ENCODE measurements at regions not wholly inside any gene's neighbourhood (a gene's known extent, or its start where the extent isn't known, plus 50 kb on each side); places are given as distances from the start of the nearest gene placed in this dataset. TPM values are rescaled to one million over a fixed set of nuclear protein-coding genes. Genes with fewer than 3 reads are reported as not detected.
"Not testable (repeated sequence)": the region's sequence is repeated elsewhere in the genome, so short reads cannot be mapped to it uniquely, and the experiment has no call there.

DNA sequence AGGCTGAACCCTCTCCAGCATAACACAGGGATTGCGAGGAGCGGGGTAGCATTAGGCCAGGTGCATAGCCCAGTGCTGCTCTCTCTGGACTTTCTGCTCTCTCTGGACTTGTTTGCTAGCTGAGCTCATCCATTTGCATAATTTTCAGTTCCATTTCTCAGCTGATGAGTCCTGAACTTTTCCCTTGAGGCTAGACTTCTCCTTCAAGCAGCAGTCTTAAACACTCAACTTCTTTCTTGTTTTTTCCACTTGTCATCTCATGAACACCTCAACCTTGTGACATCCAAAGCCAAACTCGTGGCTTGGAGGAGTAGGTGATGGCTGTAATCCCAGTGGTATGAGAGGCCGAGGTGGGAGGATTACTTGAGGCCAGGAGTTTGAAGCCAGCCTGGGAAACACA, 62.4 kb upstream of the EEF2KMT start:
- DNase-seq; H3K27me3 Mint-ChIP-seq (ENCODE audit: unreplicated experiment); H3K36me3 Mint-ChIP-seq (ENCODE audit: unreplicated experiment); H3K9me3 Mint-ChIP-seq (ENCODE audit: unreplicated experiment); H3K4me3 Mint-ChIP-seq (ENCODE audit: unreplicated experiment); H3K27ac Mint-ChIP-seq (ENCODE audit: unreplicated experiment); H3K4me1 Mint-ChIP-seq (ENCODE audit: low read depth, unreplicated experiment): not testable (repeated sequence)

DNA sequence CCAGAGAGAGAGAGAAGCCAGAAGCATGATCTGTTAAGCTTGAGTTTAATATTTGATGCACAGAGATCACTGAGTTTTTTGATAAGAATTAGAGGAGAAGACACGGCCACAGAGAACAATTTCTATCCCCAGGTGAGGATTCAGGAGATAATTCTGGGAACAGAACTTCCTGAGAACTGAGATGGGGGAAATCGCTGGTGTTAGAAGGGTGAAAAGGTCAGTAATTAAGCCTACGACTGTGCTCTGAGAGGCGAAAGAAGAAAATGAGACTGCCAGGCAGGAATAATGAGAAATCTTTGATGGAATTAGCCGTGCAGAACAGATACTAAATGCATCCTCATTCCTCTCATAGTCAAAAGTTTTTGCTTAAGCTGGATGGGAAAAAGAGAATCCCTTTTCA, 61.9 kb upstream of the EEF2KMT start:
- H3K27ac Mint-ChIP-seq (ENCODE audit: unreplicated experiment): not testable (repeated sequence)

DNA sequence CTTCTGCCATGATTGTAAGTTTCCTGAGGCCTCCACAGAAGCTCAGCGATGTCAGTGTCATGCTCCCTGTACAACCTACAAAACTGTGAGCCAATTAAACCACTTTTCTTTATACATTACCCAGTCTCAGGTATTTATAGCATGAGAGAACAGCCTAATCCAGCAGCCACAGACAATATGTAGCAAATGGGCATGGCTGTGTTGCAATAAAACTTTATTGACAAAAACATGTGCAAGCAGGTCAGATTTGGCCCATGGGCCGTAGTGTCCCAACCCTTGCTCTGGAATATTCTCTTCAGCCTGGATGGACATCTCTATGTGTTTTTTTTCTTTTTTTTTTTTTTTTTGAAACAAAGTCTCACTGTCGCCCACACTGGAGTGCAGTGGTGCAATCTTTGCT, 60.9 kb upstream of the EEF2KMT start:
- H3K9me3 Mint-ChIP-seq (ENCODE audit: unreplicated experiment): peaks cover 9% of the 10 kb centered on the region
- H3K4me3 Mint-ChIP-seq (ENCODE audit: unreplicated experiment): no peak overlapping the region
- no peaks in the 10 kb centered on the region for H3K36me3 Mint-ChIP-seq (ENCODE audit: unreplicated experiment)
- H3K4me1 Mint-ChIP-seq (ENCODE audit: low read depth, unreplicated experiment): no peaks in the 10 kb centered on the region
- DNase-seq: no peak
- H3K27me3 Mint-ChIP-seq (ENCODE audit: unreplicated experiment): peaks cover 5% of the 10 kb centered on the region
- no peak overlapping the region for H3K27ac Mint-ChIP-seq (ENCODE audit: unreplicated experiment)
- TF ChIP-seq, protein P1, sequence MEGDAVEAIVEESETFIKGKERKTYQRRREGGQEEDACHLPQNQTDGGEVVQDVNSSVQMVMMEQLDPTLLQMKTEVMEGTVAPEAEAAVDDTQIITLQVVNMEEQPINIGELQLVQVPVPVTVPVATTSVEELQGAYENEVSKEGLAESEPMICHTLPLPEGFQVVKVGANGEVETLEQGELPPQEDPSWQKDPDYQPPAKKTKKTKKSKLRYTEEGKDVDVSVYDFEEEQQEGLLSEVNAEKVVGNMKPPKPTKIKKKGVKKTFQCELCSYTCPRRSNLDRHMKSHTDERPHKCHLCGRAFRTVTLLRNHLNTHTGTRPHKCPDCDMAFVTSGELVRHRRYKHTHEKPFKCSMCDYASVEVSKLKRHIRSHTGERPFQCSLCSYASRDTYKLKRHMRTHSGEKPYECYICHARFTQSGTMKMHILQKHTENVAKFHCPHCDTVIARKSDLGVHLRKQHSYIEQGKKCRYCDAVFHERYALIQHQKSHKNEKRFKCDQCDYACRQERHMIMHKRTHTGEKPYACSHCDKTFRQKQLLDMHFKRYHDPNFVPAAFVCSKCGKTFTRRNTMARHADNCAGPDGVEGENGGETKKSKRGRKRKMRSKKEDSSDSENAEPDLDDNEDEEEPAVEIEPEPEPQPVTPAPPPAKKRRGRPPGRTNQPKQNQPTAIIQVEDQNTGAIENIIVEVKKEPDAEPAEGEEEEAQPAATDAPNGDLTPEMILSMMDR (IDR thresholded peaks at IDR 0.05; ENCODE audit: partially characterized antibody, unreplicated experiment): no peak

More for the DNA sequence above, 61.9 kb upstream of the EEF2KMT start:
- H3K36me3 Mint-ChIP-seq (ENCODE audit: unreplicated experiment); H3K4me3 Mint-ChIP-seq (ENCODE audit: unreplicated experiment); H3K4me1 Mint-ChIP-seq (ENCODE audit: low read depth, unreplicated experiment); DNase-seq; H3K27me3 Mint-ChIP-seq (ENCODE audit: unreplicated experiment); H3K9me3 Mint-ChIP-seq (ENCODE audit: unreplicated experiment): not testable (repeated sequence)

DNA sequence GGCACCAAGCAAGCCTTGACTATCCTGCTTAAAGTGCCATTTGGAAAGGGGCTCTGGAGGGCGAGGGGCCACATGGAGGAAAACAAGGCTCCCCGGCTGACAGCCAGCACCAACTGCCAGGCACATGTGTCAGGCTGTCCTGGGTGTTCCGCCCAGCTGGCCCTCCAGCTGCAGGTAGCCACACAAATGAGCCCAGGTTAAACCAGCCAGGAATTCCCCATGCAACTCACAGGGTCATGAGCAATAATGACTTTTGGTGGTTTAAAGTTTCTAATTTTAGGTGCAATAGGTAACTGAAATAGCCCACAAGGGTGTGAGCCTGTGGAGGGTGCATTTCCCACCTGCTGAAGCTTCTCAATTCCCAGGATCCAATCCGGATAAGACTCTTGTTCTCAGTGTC, 58.9 kb upstream of the EEF2KMT start:
- not testable (repeated sequence) for H3K9me3 Mint-ChIP-seq (ENCODE audit: unreplicated experiment); H3K36me3 Mint-ChIP-seq (ENCODE audit: unreplicated experiment); H3K4me1 Mint-ChIP-seq (ENCODE audit: low read depth, unreplicated experiment); H3K27ac Mint-ChIP-seq (ENCODE audit: unreplicated experiment); H3K4me3 Mint-ChIP-seq (ENCODE audit: unreplicated experiment); DNase-seq; H3K27me3 Mint-ChIP-seq (ENCODE audit: unreplicated experiment)

DNA sequence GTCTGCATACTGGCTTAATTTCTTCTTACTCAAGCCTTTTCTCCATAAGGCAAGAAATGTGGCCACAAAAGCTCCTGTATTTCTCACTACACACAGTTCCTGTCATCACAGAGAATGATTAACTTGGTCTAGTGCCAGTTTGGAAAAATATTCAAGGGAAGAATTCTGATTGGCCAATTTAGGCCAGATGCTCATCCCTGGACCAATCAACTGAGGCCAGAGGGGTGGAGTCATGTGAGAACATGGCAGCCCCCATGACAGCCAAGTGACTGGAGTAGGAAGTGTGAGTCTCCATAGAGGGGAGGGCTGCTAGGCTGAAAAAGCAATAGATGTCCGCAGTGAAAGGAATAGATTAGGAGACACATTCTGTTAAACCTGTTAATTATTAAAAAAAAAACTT, 56.4 kb upstream of the EEF2KMT start:
- not testable (repeated sequence) for H3K36me3 Mint-ChIP-seq (ENCODE audit: unreplicated experiment); DNase-seq; H3K27ac Mint-ChIP-seq (ENCODE audit: unreplicated experiment); H3K4me1 Mint-ChIP-seq (ENCODE audit: low read depth, unreplicated experiment); H3K27me3 Mint-ChIP-seq (ENCODE audit: unreplicated experiment); H3K9me3 Mint-ChIP-seq (ENCODE audit: unreplicated experiment); H3K4me3 Mint-ChIP-seq (ENCODE audit: unreplicated experiment)

DNA sequence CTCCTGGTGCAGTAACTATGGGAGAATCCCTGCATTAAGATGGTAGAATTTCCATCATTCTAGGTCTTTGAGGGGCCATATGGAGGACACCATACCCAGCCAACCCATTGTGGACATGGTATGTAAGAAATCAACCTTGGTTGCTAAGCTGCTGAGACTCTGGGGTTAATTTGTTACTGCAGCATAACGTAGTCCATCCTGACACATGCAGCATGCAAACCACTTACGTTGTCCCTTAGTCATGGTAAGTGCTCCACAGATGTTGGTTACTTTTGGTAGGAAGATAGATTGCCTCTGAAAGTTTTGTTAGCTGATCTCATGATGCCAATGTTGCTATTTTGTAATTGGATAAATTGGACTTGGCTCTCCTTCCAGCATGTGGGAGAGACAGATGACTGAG, 53.8 kb upstream of the EEF2KMT start:
- H3K36me3 Mint-ChIP-seq (ENCODE audit: unreplicated experiment); H3K4me1 Mint-ChIP-seq (ENCODE audit: low read depth, unreplicated experiment); H3K27me3 Mint-ChIP-seq (ENCODE audit: unreplicated experiment); H3K9me3 Mint-ChIP-seq (ENCODE audit: unreplicated experiment); DNase-seq; H3K27ac Mint-ChIP-seq (ENCODE audit: unreplicated experiment); H3K4me3 Mint-ChIP-seq (ENCODE audit: unreplicated experiment): not testable (repeated sequence)

Small RNA genes in the stretch of these regions (microRNA-seq; reads per million reads assigned to microRNA genes)
- not detected for gene MIR8065 (ENCODE audit: unreplicated experiment)

Data from glutamatergic neuron (in vitro differentiated cells).